H9 (cell line): ENCODE measurements at regions not wholly inside any gene's neighbourhood (a gene's known extent, or its start where the extent isn't known, plus 50 kb on each side); places are given as distances from the start of the nearest gene placed in this dataset.

Experiments
- DNase-seq: peaks from one replicate; pipeline ENCODE4 v3.0.0-alpha.2; 2017
- H2AFZ ChIP-seq: one replicate; pipeline ENCODE4 v1.6.1; 2013; ENCODE audit warnings: mild to moderate bottlenecking, low read length, control low read depth, moderate library complexity
- H2AK5ac ChIP-seq: 2 replicates; pipeline ENCODE4 v1.6.1; 2013; ENCODE audit warnings: low read length, control low read depth, mixed read lengths; ENCODE audit not compliant: insufficient read length
- H2BK120ac ChIP-seq: one replicate; pipeline ENCODE4 v1.6.1; 2013; ENCODE audit warnings: low read depth, mild to moderate bottlenecking, low read length, control low read depth, inconsistent platforms; ENCODE audit not compliant: poor library complexity, severe bottlenecking
- H2BK12ac ChIP-seq: 2 replicates; pipeline ENCODE4 v1.6.1; 2013; ENCODE audit warnings: low read length, control low read depth, mixed read lengths, low read depth; ENCODE audit not compliant: insufficient read length
- H2BK15ac ChIP-seq: 2 replicates; pipeline ENCODE4 v1.6.1; 2013; ENCODE audit warnings: low read depth, low read length, control low read depth
- H2BK20ac ChIP-seq: one replicate; pipeline ENCODE4 v1.6.1; 2013; ENCODE audit warnings: low read depth, mild to moderate bottlenecking, low read length, control low read depth, inconsistent platforms; ENCODE audit not compliant: poor library complexity, severe bottlenecking
- H2BK5ac ChIP-seq: 2 replicates; pipeline ENCODE4 v1.6.1; 2013; ENCODE audit warnings: low read length, control low read depth, mixed read lengths; ENCODE audit not compliant: insufficient read length
- H3K14ac ChIP-seq: 2 replicates; pipeline ENCODE4 v1.6.1; 2013; ENCODE audit warnings: low read length, control low read depth; ENCODE audit not compliant: insufficient read depth
- H3K18ac ChIP-seq: 2 replicates; pipeline ENCODE4 v1.6.1; 2013; ENCODE audit warnings: low read depth, mild to moderate bottlenecking, mixed read lengths, low read length, control low read depth; ENCODE audit not compliant: insufficient read length
- H3K23ac ChIP-seq: 2 replicates; pipeline ENCODE4 v1.6.1; 2013; ENCODE audit warnings: low read length, control low read depth, mixed read lengths, low read depth; ENCODE audit not compliant: insufficient read length
- H3K23me2 ChIP-seq: 2 replicates; pipeline ENCODE4 v1.6.1; 2013; ENCODE audit warnings: low read depth, mild to moderate bottlenecking, mixed read lengths, low read length, control low read depth; ENCODE audit not compliant: insufficient read length, poor library complexity, severe bottlenecking
- H3K27ac ChIP-seq: 2 replicates; pipeline ENCODE4 v1.5.1; 2013; ENCODE audit warnings: low read length, control low read depth, mixed read lengths, low read depth; ENCODE audit not compliant: insufficient read length
- H3K27me3 ChIP-seq: 2 replicates; pipeline ENCODE4 v1.6.1; 2013; ENCODE audit warnings: low read length, control low read depth, inconsistent platforms; ENCODE audit not compliant: insufficient read depth
- H3K4ac ChIP-seq: 2 replicates; pipeline ENCODE4 v1.6.1; 2013; ENCODE audit warnings: low read depth, mild to moderate bottlenecking, control low read depth, inconsistent platforms, low read length, moderate library complexity
- H3K4me1 ChIP-seq: 2 replicates; pipeline ENCODE4 v1.6.1; 2013; ENCODE audit warnings: low read length, control low read depth, inconsistent platforms; ENCODE audit not compliant: insufficient read depth
- H3K4me2 ChIP-seq: 2 replicates; pipeline ENCODE4 v1.6.1; 2013; ENCODE audit warnings: low read length, control low read depth, mixed read lengths; ENCODE audit not compliant: insufficient read length, insufficient read depth
- H3K56ac ChIP-seq: 2 replicates; pipeline ENCODE4 v1.6.1; 2013; ENCODE audit warnings: low read depth, mild to moderate bottlenecking, mixed read lengths, low read length, control low read depth; ENCODE audit not compliant: insufficient read length
- H3K79me1 ChIP-seq: 2 replicates; pipeline ENCODE4 v1.6.1; 2013; ENCODE audit warnings: low read depth, mild to moderate bottlenecking, moderate library complexity, low read length, control low read depth, inconsistent platforms; ENCODE audit not compliant: insufficient read depth, poor library complexity, severe bottlenecking
- H3K79me2 ChIP-seq: 2 replicates; pipeline ENCODE4 v1.6.1; 2013; ENCODE audit warnings: low read length, control low read depth, inconsistent platforms; ENCODE audit not compliant: insufficient read depth
- H3K9ac ChIP-seq: 2 replicates; pipeline ENCODE4 v1.6.1; 2013; ENCODE audit warnings: low read length, control low read depth, mixed read lengths; ENCODE audit not compliant: insufficient read length; ENCODE audit errors: extremely low read depth
- H3K9me3 ChIP-seq: one replicate; pipeline ENCODE4 v1.6.1; 2013; ENCODE audit warnings: low read depth, low read length, inconsistent platforms; ENCODE audit not compliant: control insufficient read depth
- H3T11ph ChIP-seq: one replicate; pipeline ENCODE4 v1.6.1; 2013; ENCODE audit warnings: mild to moderate bottlenecking, low read length, control low read depth, inconsistent platforms
- H4K20me1 ChIP-seq: one replicate; pipeline ENCODE4 v1.6.1; 2013; ENCODE audit not compliant: control insufficient read depth, insufficient read length, insufficient read depth
- H4K5ac ChIP-seq: 2 replicates; pipeline ENCODE4 v1.6.1; 2013; ENCODE audit warnings: low read depth, mild to moderate bottlenecking, mixed read lengths, low read length, control low read depth; ENCODE audit not compliant: insufficient read length
- H4K8ac ChIP-seq: replicated peaks from 2 replicates; pipeline ENCODE4 v1.6.1; 2013; ENCODE audit warnings: low read length, control low read depth, mixed read lengths, low read depth; ENCODE audit not compliant: insufficient read length
- H4K91ac ChIP-seq: 2 replicates; pipeline ENCODE4 v1.6.1; 2013; ENCODE audit warnings: low read depth, mild to moderate bottlenecking, moderate library complexity, mixed read lengths, low read length, control low read depth; ENCODE audit not compliant: insufficient read length
- H3K27ac Mint-ChIP-seq, 3 experiments: 2 replicates in 2 of 3; 3 replicates in 1 of 3; pipeline ENCODE4 v1.8.0; 2020 to 2021; ENCODE audit warnings: mixed read lengths in 3 of 3, mild to moderate bottlenecking in 1 of 3, moderate library complexity in 1 of 3
- H3K27me3 Mint-ChIP-seq: 2 replicates; pipeline ENCODE4 v1.8.0; 2021; ENCODE audit warnings: low read depth, mild to moderate bottlenecking, moderate library complexity, mixed read lengths
- H3K36me3 Mint-ChIP-seq, 3 experiments: 2 replicates in 2 of 3; 3 replicates in 1 of 3; pipeline ENCODE4 v1.8.0; 2020 to 2021; ENCODE audit warnings: low read depth in 3 of 3, mixed read lengths in 3 of 3; ENCODE audit not compliant: insufficient read depth in 1 of 3
- H3K4me1 Mint-ChIP-seq, 2 experiments: 2 replicates each; pipeline ENCODE4 v1.8.0; 2020; ENCODE audit warnings: mixed read lengths in 2 of 2
- H3K4me3 Mint-ChIP-seq, 2 experiments: 2 replicates in 1 of 2; 3 replicates in 1 of 2; pipeline ENCODE4 v1.8.0; 2020 to 2021; ENCODE audit warnings: mild to moderate bottlenecking in 2 of 2, mixed read lengths in 2 of 2, moderate library complexity in 1 of 2
- H3K9me3 Mint-ChIP-seq, 2 experiments: 2 replicates in 1 of 2; 3 replicates in 1 of 2; pipeline ENCODE4 v1.8.0; 2020; ENCODE audit warnings: mild to moderate bottlenecking in 2 of 2, mixed read lengths in 2 of 2, moderate library complexity in 1 of 2
- WGBS: extraction: QIAGEN DNeasy Blood & Tissue Kit; methylation state at CpG from one replicate; pipeline ENCODE4 v1.1.7; 2013; ENCODE audit warnings: missing lambda C conversion rate, low lambda C conversion rate, mixed read lengths; ENCODE audit not compliant: insufficient read length; ENCODE audit errors: extremely low coverage; 5-methylcytosine and 5-hydroxymethylcytosine counted together
- TF ChIP-seq, protein P1 (sequence below): fragments of 200-600 bp; sonication (generic); conservative IDR thresholded peaks from 3 replicates; pipeline ENCODE4 v1.8.0; 2021; ENCODE audit warnings: antibody characterized with exemption, mild to moderate bottlenecking

DNA sequence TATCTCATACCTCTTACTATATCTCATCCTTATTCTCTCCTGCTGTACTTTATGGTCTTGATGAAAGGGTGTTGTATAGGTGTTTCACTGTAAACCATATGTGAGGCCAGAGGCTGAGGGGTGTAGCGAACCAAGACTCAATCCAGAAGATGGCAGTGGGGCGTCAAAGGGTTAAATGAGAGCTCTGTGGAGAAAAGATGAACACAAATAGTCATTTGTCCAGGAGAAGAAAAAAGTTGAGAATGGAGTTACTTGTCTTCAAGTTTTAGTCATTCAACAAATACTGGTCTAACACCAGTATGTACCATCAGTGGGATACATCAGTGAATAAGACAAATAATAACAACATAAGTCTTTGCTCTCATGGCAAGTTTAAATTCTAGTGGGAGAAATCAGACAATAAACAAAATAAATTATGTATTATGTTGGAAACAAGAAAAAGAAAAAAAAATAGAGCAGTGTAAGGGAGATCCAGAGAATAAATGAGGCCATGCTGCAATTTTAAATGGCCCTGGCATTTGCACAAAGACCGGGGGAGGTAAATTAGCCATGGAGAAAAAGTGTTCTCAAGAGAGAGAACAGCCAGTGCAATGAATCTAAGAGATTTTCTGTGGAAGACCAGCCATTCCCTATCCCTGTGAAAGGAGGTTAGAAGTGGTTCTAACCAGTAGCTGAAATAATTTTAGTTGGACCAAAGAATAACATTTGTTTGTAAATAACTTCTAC lies 77.0 kb upstream of the UMPS start:
- Mint-ChIP-seq H3K4me1 (peaks cover 11 to 18% of the 10 kb centered on the region in 2 experiments), H3K36me3 (peaks cover 0 to 3% (median 0%) of the 10 kb centered on the region in 3 experiments; a peak in 1 of 7 replicates), H3K27me3 (no peaks in the 10 kb centered on the region), H3K9me3 (no peaks in the 10 kb centered on the region), H3K27ac (no peak overlapping the region), H3K4me3 (no peak overlapping the region)
- TF ChIP-seq, protein P1, sequence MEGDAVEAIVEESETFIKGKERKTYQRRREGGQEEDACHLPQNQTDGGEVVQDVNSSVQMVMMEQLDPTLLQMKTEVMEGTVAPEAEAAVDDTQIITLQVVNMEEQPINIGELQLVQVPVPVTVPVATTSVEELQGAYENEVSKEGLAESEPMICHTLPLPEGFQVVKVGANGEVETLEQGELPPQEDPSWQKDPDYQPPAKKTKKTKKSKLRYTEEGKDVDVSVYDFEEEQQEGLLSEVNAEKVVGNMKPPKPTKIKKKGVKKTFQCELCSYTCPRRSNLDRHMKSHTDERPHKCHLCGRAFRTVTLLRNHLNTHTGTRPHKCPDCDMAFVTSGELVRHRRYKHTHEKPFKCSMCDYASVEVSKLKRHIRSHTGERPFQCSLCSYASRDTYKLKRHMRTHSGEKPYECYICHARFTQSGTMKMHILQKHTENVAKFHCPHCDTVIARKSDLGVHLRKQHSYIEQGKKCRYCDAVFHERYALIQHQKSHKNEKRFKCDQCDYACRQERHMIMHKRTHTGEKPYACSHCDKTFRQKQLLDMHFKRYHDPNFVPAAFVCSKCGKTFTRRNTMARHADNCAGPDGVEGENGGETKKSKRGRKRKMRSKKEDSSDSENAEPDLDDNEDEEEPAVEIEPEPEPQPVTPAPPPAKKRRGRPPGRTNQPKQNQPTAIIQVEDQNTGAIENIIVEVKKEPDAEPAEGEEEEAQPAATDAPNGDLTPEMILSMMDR, result no peak
- Histone ChIP-seq H3K23ac (no peak overlapping the region), H3K4me2 (no peak overlapping the region), H3K4me1 (peaks cover 4% of the 10 kb centered on the region; the same call in 1 of the 2 replicates), H4K20me1 (no peaks in the 10 kb centered on the region), H2BK12ac (no peak overlapping the region), H2BK5ac (no peak overlapping the region), H4K8ac (no peak overlapping the region), H3K4ac (no peak overlapping the region), H3K79me2 (no peaks in the 10 kb centered on the region), H3K9ac (no peak overlapping the region), H3T11ph (no peak overlapping the region), H3K79me1 (no peaks in the 10 kb centered on the region), H2AK5ac (no peak overlapping the region), H2BK120ac (no peak overlapping the region), H2AFZ (no peak overlapping the region), H2BK15ac (no peak overlapping the region), H4K91ac (no peak overlapping the region), H3K27me3 (no peaks in the 10 kb centered on the region), H3K56ac (no peak overlapping the region), H2BK20ac (no peak overlapping the region), H3K9me3 (no peaks in the 10 kb centered on the region), H3K18ac (no peak overlapping the region), H3K23me2 (no peaks in the 10 kb centered on the region), H4K5ac (no peak overlapping the region), H3K27ac (no peak overlapping the region), H3K14ac (no peak overlapping the region)
- no CpG with 5 or more reads among the region's 3 CpGs for whole genome bisulfite sequencing
- DNase-seq, result no peak
